CD4-positive, alpha-beta memory T cell (primary cell): ENCODE measurements at regions not wholly inside any gene's neighbourhood (a gene's known extent, or its start where the extent isn't known, plus 50 kb on each side); places are given as distances from the start of the nearest gene placed in this dataset.

Experiments
- CTCF ChIA-PET: fragments of 350-600 bp; sonication (Branson Sonifier 250); formaldehyde crosslinking; loops from one replicate; lab custom pipeline; 2021; ENCODE audit warnings: inconsistent platforms; ENCODE audit not compliant: partially characterized antibody; lab: Charles Lee
- POLR2A ChIA-PET: fragments of 350-600 bp; sonication (Branson Sonifier 250); formaldehyde crosslinking; loops from one replicate; lab custom pipeline; 2021; ENCODE audit not compliant: partially characterized antibody; lab: Charles Lee
- DNase-seq, 5 donors: peaks; one replicate each; pipeline versions ENCODE4 v3.0.0 to v3.0.0-alpha.2; 2020 to 2022; ENCODE audit warnings: mixed read lengths in 1 of 5
- H3K27ac ChIP-seq: one replicate; pipeline ENCODE4 v1.7.0; 2013; ENCODE audit warnings: low read depth, low read length
- H3K27me3 ChIP-seq: 2 replicates; pipeline ENCODE4 v1.7.0; 2013; ENCODE audit warnings: mild to moderate bottlenecking, low read length, moderate library complexity; ENCODE audit not compliant: insufficient read depth
- H3K36me3 ChIP-seq: 2 replicates; pipeline ENCODE4 v1.7.0; 2013; ENCODE audit warnings: mild to moderate bottlenecking, low read length, moderate library complexity; ENCODE audit not compliant: insufficient read depth
- H3K4me1 ChIP-seq: 2 replicates; pipeline ENCODE4 v1.7.0; 2013; ENCODE audit warnings: mild to moderate bottlenecking, low read length, moderate library complexity; ENCODE audit not compliant: insufficient read depth
- H3K4me3 ChIP-seq, 2 donors: one replicate each; pipeline ENCODE4 v1.7.0; 2013; ENCODE audit warnings: low read length in 2 of 2, mild to moderate bottlenecking in 1 of 2
- H3K9me3 ChIP-seq, 2 donors: one replicate each; pipeline ENCODE4 v1.7.0; 2013; ENCODE audit warnings: low read length in 2 of 2, control low read depth in 1 of 2; ENCODE audit not compliant: control insufficient read depth in 1 of 2
- H3K27ac Mint-ChIP-seq, 7 donors: one replicate each; pipeline ENCODE4 v1.8.0; 2020 to 2021; ENCODE audit warnings: mixed read lengths in 7 of 7, mild to moderate bottlenecking in 6 of 7, inconsistent platforms in 3 of 7, moderate library complexity in 3 of 7
- H3K27me3 Mint-ChIP-seq, 2 donors: one replicate each; pipeline ENCODE4 v1.8.0; 2020 to 2021; ENCODE audit warnings: mixed read lengths in 2 of 2
- H3K36me3 Mint-ChIP-seq, 2 donors: one replicate each; pipeline ENCODE4 v1.8.0; 2020 to 2021; ENCODE audit warnings: mixed read lengths in 2 of 2, inconsistent platforms in 1 of 2, mild to moderate bottlenecking in 1 of 2
- H3K4me1 Mint-ChIP-seq, 4 donors: one replicate each; pipeline ENCODE4 v1.8.0; 2020 to 2021; ENCODE audit warnings: mixed read lengths in 4 of 4, mild to moderate bottlenecking in 1 of 4
- H3K4me3 Mint-ChIP-seq, 8 donors: one replicate each; pipeline ENCODE4 v1.8.0; 2020 to 2021; ENCODE audit warnings: mixed read lengths in 8 of 8, mild to moderate bottlenecking in 7 of 8, moderate library complexity in 6 of 8, inconsistent platforms in 3 of 8
- H3K9me3 Mint-ChIP-seq, 8 donors: one replicate each; pipeline ENCODE4 v1.8.0; 2020 to 2021; ENCODE audit warnings: mixed read lengths in 8 of 8, mild to moderate bottlenecking in 5 of 8, inconsistent platforms in 3 of 8, moderate library complexity in 1 of 8
- intact Hi-C: fragments of 100-400 bp; cut with micrococcal nuclease; formaldehyde crosslinking; loops from one replicate; pipeline ENCODE4 v1.15.1; 2023

DNA sequence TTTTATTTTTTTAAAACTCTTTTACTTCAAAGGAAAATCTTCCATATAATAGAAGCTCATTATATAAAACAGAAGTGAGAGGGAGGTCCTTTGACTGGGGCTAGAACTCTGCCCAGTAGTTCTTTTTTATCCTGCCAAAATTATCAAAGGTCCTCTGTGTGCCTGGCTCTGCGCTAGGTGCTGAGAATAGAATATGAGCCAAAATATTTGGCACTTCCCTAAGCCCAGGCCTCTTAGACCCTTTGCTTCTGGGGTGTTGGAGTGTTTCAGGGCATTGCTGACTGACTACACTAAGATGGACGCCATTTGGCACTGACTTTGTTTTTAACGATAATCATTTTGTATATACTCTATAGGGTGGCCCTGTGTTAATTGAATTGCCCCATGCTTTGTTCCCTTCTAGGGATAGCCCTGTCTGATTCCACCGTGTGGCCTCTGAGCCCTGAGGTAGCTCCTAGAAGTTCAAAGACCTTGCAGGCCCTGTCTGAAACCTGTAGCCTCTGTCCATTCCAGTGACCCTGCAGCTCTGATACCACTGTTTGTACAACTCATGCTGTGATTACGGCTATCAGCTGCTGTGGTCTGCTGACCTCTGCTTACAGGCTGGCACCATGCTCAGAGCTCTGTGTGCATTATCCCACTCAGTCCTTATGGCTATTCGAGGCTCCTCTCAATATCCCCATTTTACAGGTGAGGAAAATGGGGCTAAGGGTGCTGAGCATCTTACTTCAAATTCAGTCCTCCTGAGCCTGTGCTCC lies 84.3 kb upstream of the SHB start:
- H3K27me3 Mint-ChIP-seq = peaks cover 4 to 15% of the 10 kb centered on the region in 2 donors
- Histone ChIP-seq H3K27me3 (no peaks in the 10 kb centered on the region), H3K36me3 (no peaks in the 10 kb centered on the region), H3K9me3 (no peaks in the 10 kb centered on the region), H3K27ac (no peak overlapping the region), H3K4me3 (no peak overlapping the region), H3K4me1 (no peaks in the 10 kb centered on the region)
- H3K4me1 Mint-ChIP-seq = no peaks in the 10 kb centered on the region
- DNase-seq = no peak
- no peak overlapping the region for H3K27ac Mint-ChIP-seq
- CTCF ChIA-PET = no interaction called here
- intact Hi-C loops = no loop called here
- no peaks in the 10 kb centered on the region for H3K36me3 Mint-ChIP-seq
- H3K4me3 Mint-ChIP-seq = no peak overlapping the region
- H3K9me3 Mint-ChIP-seq = no peaks in the 10 kb centered on the region
- POLR2A ChIA-PET = no interaction called here

GRCh38 chr9:38149647-38150046 lies 80.6 kb upstream of the SHB start:
- H3K4me1 Mint-ChIP-seq = no peaks in the 10 kb centered on the region
- no peaks in the 10 kb centered on the region for H3K4me1 ChIP-seq
- CTCF ChIA-PET = no interaction called here
- no peak overlapping the region for H3K27ac Mint-ChIP-seq
- H3K9me3 ChIP-seq = no peaks in the 10 kb centered on the region
- H3K27me3 Mint-ChIP-seq = peaks cover 6 to 17% of the 10 kb centered on the region in 2 donors
- no peak for DNase-seq
- no peak overlapping the region for H3K4me3 ChIP-seq
- no peaks in the 10 kb centered on the region for H3K36me3 Mint-ChIP-seq
- H3K27me3 ChIP-seq = no peaks in the 10 kb centered on the region
- POLR2A ChIA-PET = no interaction called here
- H3K9me3 Mint-ChIP-seq = no peaks in the 10 kb centered on the region
- H3K4me3 Mint-ChIP-seq = no peak overlapping the region
- intact Hi-C loops = no loop called here
- no peaks in the 10 kb centered on the region for H3K36me3 ChIP-seq
- no peak overlapping the region for H3K27ac ChIP-seq

- Mint-ChIP-seq H3K27ac (no peak overlapping the region), H3K36me3 (no peaks in the 10 kb centered on the region), H3K4me1 (no peaks in the 10 kb centered on the region), H3K9me3 (no peaks in the 10 kb centered on the region), H3K27me3 (peaks cover 6 to 22% of the 10 kb centered on the region in 2 donors), H3K4me3 (no peak overlapping the region)
- intact Hi-C loops = no loop called here
- Histone ChIP-seq H3K27ac (no peak overlapping the region), H3K9me3 (no peaks in the 10 kb centered on the region), H3K36me3 (no peaks in the 10 kb centered on the region), H3K4me1 (no peaks in the 10 kb centered on the region), H3K27me3 (no peaks in the 10 kb centered on the region), H3K4me3 (no peak overlapping the region)
- ChIA-PET POLR2A (no interaction called here), CTCF (no interaction called here)
- DNase-seq = no peak
These were observed 77.8 kb upstream of the SHB start for GRCh38 chr9:38146844-38147243.

DNA sequence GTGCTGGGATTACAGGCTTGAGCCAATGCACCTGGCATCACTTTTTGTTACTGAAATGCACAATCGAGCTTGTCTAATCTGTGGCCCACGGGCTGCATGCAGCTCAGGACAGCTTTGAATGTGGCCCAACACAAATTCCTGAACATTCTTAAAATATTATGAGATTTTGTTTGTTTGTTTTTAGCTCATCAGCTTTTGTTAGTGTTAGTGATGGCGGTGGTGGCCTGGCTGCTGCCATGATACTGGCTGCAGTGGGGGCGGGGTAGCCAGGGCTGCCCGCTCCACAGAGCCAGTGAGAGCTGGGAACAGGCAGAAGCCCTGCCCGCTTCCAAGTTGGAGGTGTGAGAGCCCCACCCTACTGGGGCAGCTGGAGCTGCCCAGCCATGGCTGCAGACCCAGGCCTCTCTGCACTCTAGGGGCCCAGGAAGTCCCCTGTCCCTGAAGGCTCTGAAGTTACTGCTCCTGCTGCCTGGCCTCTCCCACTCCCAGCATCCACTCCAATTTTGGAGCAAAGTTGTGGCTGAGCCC lies 76.6 kb upstream of the SHB start:
- no peak overlapping the region for H3K4me3 Mint-ChIP-seq

DNA sequence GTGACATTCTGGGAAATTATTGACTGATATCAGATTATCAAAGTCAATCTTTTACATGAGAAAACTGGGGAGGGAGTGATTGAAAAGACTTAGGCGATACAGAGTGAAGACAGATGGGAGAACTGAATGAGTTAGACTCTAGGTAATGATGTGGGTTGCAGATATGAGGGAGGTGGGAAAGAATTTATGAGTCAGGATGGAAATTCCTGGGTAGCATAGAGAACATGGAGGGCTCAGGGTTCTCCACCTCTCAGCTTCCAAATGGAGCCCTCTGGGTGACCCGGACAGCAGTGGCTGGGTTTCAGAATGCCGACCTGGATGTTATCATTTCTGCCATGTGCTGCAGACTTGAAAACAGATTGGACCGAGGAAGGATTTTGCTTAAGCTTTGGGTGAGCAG lies 75.4 kb upstream of the SHB start:
- CTCF ChIA-PET = no interaction called here
- no peaks in the 10 kb centered on the region for H3K9me3 ChIP-seq
- no peak overlapping the region for H3K4me3 Mint-ChIP-seq
- no peaks in the 10 kb centered on the region for H3K4me1 ChIP-seq
- H3K36me3 ChIP-seq = no peaks in the 10 kb centered on the region
- intact Hi-C loops = no loop called here
- H3K36me3 Mint-ChIP-seq = no peaks in the 10 kb centered on the region
- DNase-seq = no peak
- H3K27ac Mint-ChIP-seq = no peak overlapping the region
- no peak overlapping the region for H3K4me3 ChIP-seq
- no peak overlapping the region for H3K27ac ChIP-seq
- peaks cover 16 to 22% of the 10 kb centered on the region in 2 donors for H3K27me3 Mint-ChIP-seq
- POLR2A ChIA-PET = no interaction called here
- H3K9me3 Mint-ChIP-seq = no peaks in the 10 kb centered on the region
- no peaks in the 10 kb centered on the region for H3K27me3 ChIP-seq
- H3K4me1 Mint-ChIP-seq = no peaks in the 10 kb centered on the region

More for the DNA sequence above, 76.6 kb upstream of the SHB start:
- Mint-ChIP-seq H3K27ac (no peak overlapping the region), H3K9me3 (no peaks in the 10 kb centered on the region), H3K27me3 (peaks cover 11 to 24% of the 10 kb centered on the region in 2 donors), H3K36me3 (no peaks in the 10 kb centered on the region), H3K4me1 (no peaks in the 10 kb centered on the region)
- Histone ChIP-seq H3K27ac (no peak overlapping the region), H3K4me3 (no peak overlapping the region), H3K4me1 (no peaks in the 10 kb centered on the region), H3K36me3 (no peaks in the 10 kb centered on the region), H3K9me3 (no peaks in the 10 kb centered on the region), H3K27me3 (no peaks in the 10 kb centered on the region)
- CTCF ChIA-PET = no interaction called here
- DNase-seq = no peak
- intact Hi-C loops = no loop called here
- POLR2A ChIA-PET = no interaction called here

DNA sequence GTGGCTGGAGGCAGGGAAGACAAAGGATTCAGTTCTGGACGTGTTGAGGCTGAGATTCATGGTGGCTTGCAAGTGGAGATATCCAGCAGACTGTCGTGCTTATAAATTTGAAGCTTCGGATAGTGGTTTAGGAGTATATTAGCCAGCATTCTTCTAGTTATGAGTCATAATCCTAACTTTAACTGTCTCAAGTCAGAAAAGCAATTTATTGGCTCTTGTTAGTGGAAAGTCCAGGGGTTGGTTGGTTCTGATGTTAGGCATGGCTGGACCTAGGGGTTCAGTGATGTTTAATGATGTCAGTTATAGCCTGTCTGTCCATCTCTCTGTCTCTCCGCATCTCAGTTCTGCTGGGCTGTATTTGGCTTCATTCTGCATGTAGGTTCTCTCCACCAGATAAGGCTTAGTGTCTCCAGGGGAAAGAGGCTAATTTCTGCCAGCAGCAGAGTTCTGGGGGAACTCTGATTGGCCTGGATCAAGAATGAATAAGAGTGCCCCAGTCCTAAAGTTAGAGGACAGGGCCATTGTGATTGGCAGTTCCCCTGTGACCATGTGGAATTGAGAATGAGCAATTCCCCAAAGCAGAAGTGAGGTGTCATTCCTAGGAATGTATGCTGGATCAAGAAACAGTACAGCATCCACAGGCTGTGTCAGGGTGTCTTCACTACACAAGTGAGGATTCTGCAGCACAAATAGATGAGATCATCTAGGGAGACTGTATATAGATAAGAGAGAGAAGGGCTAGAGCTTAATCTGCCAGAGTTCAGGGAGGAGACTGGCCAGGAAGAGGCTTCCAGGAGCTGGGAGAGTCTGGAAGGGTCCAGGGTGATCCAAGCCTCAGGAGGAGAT lies 72.9 kb upstream of the SHB start:
- H3K9me3 Mint-ChIP-seq = no peaks in the 10 kb centered on the region
- H3K4me1 Mint-ChIP-seq = no peaks in the 10 kb centered on the region
- H3K36me3 Mint-ChIP-seq = no peaks in the 10 kb centered on the region
- Histone ChIP-seq H3K9me3 (no peaks in the 10 kb centered on the region), H3K4me1 (no peaks in the 10 kb centered on the region), H3K4me3 (no peak overlapping the region), H3K27me3 (peaks cover 7% of the 10 kb centered on the region), H3K36me3 (no peaks in the 10 kb centered on the region), H3K27ac (no peak overlapping the region)
- intact Hi-C loops = no loop called here
- no peak for DNase-seq
- CTCF ChIA-PET = interaction anchor here (0.8 kb wide), 1 partner anchor 13 kb away, joined by 3 read pairs; no protein-coding TSS in a partner anchor
- POLR2A ChIA-PET = no interaction called here
- H3K27ac Mint-ChIP-seq = no peak overlapping the region
- no peak overlapping the region for H3K4me3 Mint-ChIP-seq
- H3K27me3 Mint-ChIP-seq = peaks cover 21 to 23% of the 10 kb centered on the region in 2 donors

- H3K27ac Mint-ChIP-seq = no peak overlapping the region
- Histone ChIP-seq H3K36me3 (no peaks in the 10 kb centered on the region), H3K27ac (no peak overlapping the region), H3K27me3 (peaks cover 7% of the 10 kb centered on the region), H3K9me3 (no peaks in the 10 kb centered on the region), H3K4me1 (no peaks in the 10 kb centered on the region), H3K4me3 (no peak overlapping the region)
- no peaks in the 10 kb centered on the region for H3K36me3 Mint-ChIP-seq
- CTCF ChIA-PET = no interaction called here
- peaks cover 23 to 26% of the 10 kb centered on the region in 2 donors for H3K27me3 Mint-ChIP-seq
- POLR2A ChIA-PET = no interaction called here
- no peaks in the 10 kb centered on the region for H3K9me3 Mint-ChIP-seq
- H3K4me1 Mint-ChIP-seq = no peaks in the 10 kb centered on the region
- no peak overlapping the region for H3K4me3 Mint-ChIP-seq
- no peak for DNase-seq
- intact Hi-C loops = no loop called here
These were observed 69.2 kb upstream of the SHB start for GRCh38 chr9:38138276-38138675.
